ENCODE measurements at regions not wholly inside any gene's neighbourhood (a gene's known extent, or its start where the extent isn't known, plus 50 kb on each side); places are given as distances from the start of the nearest gene placed in this dataset.

DNA sequence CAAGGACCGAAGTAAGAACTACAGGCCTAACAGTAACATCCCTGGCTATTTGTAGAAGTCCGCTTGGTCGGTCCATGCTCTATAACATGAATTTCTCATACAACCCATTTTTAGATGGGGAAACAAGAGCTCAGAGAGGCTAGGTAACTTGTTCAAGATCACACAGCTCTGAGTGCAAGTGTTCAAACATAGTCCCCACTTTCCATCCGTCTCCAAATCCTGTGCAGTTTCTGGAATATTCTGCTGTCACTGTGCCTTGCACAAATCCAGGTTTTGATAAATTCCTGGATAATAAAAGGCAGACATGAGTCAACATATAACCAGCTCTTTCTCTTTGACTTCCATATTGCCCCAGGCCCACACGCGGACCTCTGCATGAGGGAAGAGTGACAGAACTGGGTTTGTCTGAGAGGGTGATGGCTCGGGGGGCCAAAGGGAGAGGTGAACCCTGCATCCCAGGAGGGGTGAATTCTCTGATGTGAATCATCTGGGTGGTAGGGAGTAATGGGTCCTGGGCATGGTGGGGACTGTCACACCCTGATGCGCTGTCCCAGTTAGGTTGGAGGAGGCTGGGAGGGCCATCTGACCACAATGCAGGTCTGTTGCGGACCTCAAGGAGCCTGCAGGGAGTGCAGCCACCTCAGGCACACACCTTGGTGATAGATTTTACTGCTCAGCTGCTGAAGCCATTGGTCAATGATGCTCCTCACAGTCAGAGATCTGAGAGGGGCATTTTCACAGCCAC, 162.2 kb downstream of the SMAD6 start (continued):
- TF ChIP-seq, protein P1, sequence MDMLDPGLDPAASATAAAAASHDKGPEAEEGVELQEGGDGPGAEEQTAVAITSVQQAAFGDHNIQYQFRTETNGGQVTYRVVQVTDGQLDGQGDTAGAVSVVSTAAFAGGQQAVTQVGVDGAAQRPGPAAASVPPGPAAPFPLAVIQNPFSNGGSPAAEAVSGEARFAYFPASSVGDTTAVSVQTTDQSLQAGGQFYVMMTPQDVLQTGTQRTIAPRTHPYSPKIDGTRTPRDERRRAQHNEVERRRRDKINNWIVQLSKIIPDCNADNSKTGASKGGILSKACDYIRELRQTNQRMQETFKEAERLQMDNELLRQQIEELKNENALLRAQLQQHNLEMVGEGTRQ (IDR thresholded peaks at IDR 0.05; ENCODE audit: borderline replicate concordance, low read depth, low read length): no peak

DNA sequence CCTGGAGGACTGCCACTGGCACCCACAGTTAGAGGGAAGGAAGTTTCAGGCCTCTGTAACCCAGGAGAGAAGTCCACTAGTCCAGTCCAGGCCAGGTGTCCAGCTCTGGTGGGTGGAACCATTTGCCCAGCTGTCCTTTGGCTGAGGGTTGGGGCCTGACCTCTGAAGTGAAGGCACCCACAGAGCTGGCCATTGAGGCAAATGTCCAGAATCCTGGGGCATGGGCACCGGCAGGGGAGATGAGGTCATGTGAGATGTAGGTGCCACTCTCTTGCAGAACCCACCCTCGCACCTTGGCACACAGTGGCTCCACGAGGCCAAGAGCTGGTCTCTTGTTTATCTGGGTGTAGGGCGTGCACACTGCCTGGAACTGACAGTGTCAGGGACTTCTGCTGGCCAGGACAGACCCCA, 162.8 kb downstream of the SMAD6 start:
- intact Hi-C loops (cut with micrococcal nuclease; ENCODE audit: unreplicated experiment) (no loop called here), in situ Hi-C loops (cut with MboI) (no loop called here)
- 44% methylated on average over 4 of the region's 4 CpGs for WGBS (ENCODE audit: insufficient coverage, insufficient replicate concordance, low lambda C conversion rate, missing lambda C conversion rate)
- Histone ChIP-seq H3K27me3 (replicated peaks in 1 of 2; ENCODE audit: control insufficient read depth in 2 of 2, insufficient read depth in 2 of 2, low read length in 1 of 2) (no peaks in the 10 kb centered on the region), H3K27ac (ENCODE audit: control insufficient read depth, insufficient read depth) (no peak overlapping the region), H4K20me1 (ENCODE audit: control insufficient read depth, insufficient read depth) (no peaks in the 10 kb centered on the region), H2AFZ (ENCODE audit: control insufficient read depth, low read depth, low read length) (no peak overlapping the region), H3K4me3 (no peak overlapping the region), H3K79me2 (ENCODE audit: control insufficient read depth, insufficient read depth, low read length) (no peaks in the 10 kb centered on the region), H3K9me3 (replicated peaks; ENCODE audit: control insufficient read depth, insufficient read depth, low read length) (no peaks in the 10 kb centered on the region), H3K9ac (ENCODE audit: control insufficient read depth, insufficient read depth, low read length) (no peak overlapping the region), H3K4me2 (ENCODE audit: control insufficient read depth, insufficient read depth) (no peak overlapping the region), H3K36me3 (ENCODE audit: control insufficient read depth in 2 of 2, insufficient read depth in 2 of 2, low read length in 1 of 2) (no peaks in the 10 kb centered on the region), H3K4me1 (ENCODE audit: control insufficient read depth, insufficient read depth, low read length) (peaks cover 14% of the 10 kb centered on the region)
- ChIA-PET POLR2A (no interaction called here), RAD21 (ENCODE audit: unreplicated experiment) (no interaction called here), CTCF (interaction anchor here (0.6 to 1.0 kb wide), 2 partner anchors 10 to 44 kb away, joined by 3 read pairs; no protein-coding TSS in a partner anchor), SMC1A (ENCODE audit: uncharacterized antibody, unreplicated experiment) (no interaction called here)
- no peak for DNase-seq (ENCODE audit: low read depth, low spot score)
- no peak for FAIRE-seq
- ATAC-seq: no peak
- no TSS peak for BruUV-seq (replicated peaks)
- TF ChIP-seq, protein P2, sequence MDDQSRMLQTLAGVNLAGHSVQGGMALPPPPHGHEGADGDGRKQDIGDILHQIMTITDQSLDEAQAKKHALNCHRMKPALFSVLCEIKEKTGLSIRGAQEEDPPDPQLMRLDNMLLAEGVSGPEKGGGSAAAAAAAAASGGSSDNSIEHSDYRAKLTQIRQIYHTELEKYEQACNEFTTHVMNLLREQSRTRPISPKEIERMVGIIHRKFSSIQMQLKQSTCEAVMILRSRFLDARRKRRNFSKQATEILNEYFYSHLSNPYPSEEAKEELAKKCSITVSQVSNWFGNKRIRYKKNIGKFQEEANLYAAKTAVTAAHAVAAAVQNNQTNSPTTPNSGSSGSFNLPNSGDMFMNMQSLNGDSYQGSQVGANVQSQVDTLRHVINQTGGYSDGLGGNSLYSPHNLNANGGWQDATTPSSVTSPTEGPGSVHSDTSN (IDR thresholded peaks at IDR 0.05; ENCODE audit: insufficient replicate concordance, low read depth, low read length): no peak
- TF ChIP-seq CREM (IDR thresholded peaks at IDR 0.05; ENCODE audit: low read depth) (no peak), SIX5 (IDR thresholded peaks at IDR 0.05; ENCODE audit: low read depth, low read length, severe bottlenecking) (no peak)
- TF ChIP-seq, protein P3, sequence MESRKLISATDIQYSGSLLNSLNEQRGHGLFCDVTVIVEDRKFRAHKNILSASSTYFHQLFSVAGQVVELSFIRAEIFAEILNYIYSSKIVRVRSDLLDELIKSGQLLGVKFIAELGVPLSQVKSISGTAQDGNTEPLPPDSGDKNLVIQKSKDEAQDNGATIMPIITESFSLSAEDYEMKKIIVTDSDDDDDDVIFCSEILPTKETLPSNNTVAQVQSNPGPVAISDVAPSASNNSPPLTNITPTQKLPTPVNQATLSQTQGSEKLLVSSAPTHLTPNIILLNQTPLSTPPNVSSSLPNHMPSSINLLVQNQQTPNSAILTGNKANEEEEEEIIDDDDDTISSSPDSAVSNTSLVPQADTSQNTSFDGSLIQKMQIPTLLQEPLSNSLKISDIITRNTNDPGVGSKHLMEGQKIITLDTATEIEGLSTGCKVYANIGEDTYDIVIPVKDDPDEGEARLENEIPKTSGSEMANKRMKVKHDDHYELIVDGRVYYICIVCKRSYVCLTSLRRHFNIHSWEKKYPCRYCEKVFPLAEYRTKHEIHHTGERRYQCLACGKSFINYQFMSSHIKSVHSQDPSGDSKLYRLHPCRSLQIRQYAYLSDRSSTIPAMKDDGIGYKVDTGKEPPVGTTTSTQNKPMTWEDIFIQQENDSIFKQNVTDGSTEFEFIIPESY (IDR thresholded peaks at IDR 0.05): no peak
